K562 (cell line): ENCODE measurements at regions not wholly inside any gene's neighbourhood (a gene's known extent, or its start where the extent isn't known, plus 50 kb on each side); places are given as distances from the start of the nearest gene placed in this dataset.

Source experiments
- CEBPG ChIP-seq, 3 experiments: fragments of 200-800 bp in 1 of 3; sonication (Bioruptor generic) in 1 of 3; sonication (generic) in 1 of 3; formaldehyde crosslinking in 1 of 3; IDR thresholded peaks in 2 of 3; conservative IDR thresholded peaks in 1 of 3; 2 replicates each; pipeline versions ENCODE4 v1.6.1 to v1.8.0; 2016 to 2022; ENCODE audit warnings: missing compliant biosample characterization in 2 of 3, missing genetic modification characterization in 2 of 3, mild to moderate bottlenecking in 1 of 3, missing genetic modification reagents in 1 of 3
- GTF2E2 ChIP-seq: fragments of 200-800 bp; sonication (Bioruptor generic); IDR thresholded peaks from 2 replicates; pipeline ENCODE4 v1.6.1; 2016; ENCODE audit warnings: missing genetic modification characterization, missing compliant biosample characterization
- JUNB ChIP-seq: fragments of 450-650 bp; formaldehyde crosslinking; conservative IDR thresholded peaks from 2 replicates; pipeline ENCODE4 v1.4.0; 2020; ENCODE audit warnings: mild to moderate bottlenecking
- NBN ChIP-seq: fragments of 450-650 bp; IDR thresholded peaks from 2 replicates; pipeline ENCODE4 v1.6.1; 2016; ENCODE audit warnings: low read depth, mild to moderate bottlenecking
- NFYB ChIP-seq: IDR thresholded peaks from 2 replicates; pipeline ENCODE4 v1.6.1; 2011; ENCODE audit warnings: mild to moderate bottlenecking, moderate library complexity; ENCODE audit not compliant: insufficient read length; ENCODE audit errors: extremely low read depth
- ZSCAN29 ChIP-seq: fragments of 450-650 bp; IDR thresholded peaks from 2 replicates; pipeline ENCODE4 v1.6.1; 2017
- TF ChIP-seq, protein P1 (sequence below), 3 experiments: IDR thresholded peaks in 2 of 3; conservative IDR thresholded peaks in 1 of 3; 2 replicates each; pipeline ENCODE4 v1.5.1; 2011 to 2012; ENCODE audit warnings: low read length in 3 of 3, mild to moderate bottlenecking in 3 of 3, control low read depth in 2 of 3, improper control_type of control experiment in 1 of 3, inconsistent platforms in 1 of 3, low read depth in 1 of 3, mixed read lengths in 1 of 3, moderate library complexity in 1 of 3; ENCODE audit not compliant: insufficient read depth in 2 of 3

GRCh38 chr12:43233861-43234260 lies 318.1 kb downstream of the ADAMTS20 start:
- TF ChIP-seq GTF2E2 (tag) (no peak), ZSCAN29 (no peak), JUNB (CRISPR knock-in tag) (no peak), NBN (no peak), NFYB (no peak), CEBPG (CRISPR knock-in tag; IDR thresholded peaks at IDR 0.05) (no peak), CEBPG (tag; conservative IDR thresholded peaks at IDR 0.05 in 1 of 2, IDR thresholded peaks at IDR 0.05 in 1 of 2) (no peak)
- TF ChIP-seq, protein P1, sequence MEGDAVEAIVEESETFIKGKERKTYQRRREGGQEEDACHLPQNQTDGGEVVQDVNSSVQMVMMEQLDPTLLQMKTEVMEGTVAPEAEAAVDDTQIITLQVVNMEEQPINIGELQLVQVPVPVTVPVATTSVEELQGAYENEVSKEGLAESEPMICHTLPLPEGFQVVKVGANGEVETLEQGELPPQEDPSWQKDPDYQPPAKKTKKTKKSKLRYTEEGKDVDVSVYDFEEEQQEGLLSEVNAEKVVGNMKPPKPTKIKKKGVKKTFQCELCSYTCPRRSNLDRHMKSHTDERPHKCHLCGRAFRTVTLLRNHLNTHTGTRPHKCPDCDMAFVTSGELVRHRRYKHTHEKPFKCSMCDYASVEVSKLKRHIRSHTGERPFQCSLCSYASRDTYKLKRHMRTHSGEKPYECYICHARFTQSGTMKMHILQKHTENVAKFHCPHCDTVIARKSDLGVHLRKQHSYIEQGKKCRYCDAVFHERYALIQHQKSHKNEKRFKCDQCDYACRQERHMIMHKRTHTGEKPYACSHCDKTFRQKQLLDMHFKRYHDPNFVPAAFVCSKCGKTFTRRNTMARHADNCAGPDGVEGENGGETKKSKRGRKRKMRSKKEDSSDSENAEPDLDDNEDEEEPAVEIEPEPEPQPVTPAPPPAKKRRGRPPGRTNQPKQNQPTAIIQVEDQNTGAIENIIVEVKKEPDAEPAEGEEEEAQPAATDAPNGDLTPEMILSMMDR (IDR thresholded peaks at IDR 0.05 in 2 of 3, conservative IDR thresholded peaks at IDR 0.05 in 1 of 3; ENCODE audit: insufficient read depth in 2 of 3, low read depth in 1 of 3, low read length in 3 of 3) = no peak
